ENCODE measurements at regions not wholly inside any gene's neighbourhood (a gene's known extent, or its start where the extent isn't known, plus 50 kb on each side); places are given as distances from the start of the nearest gene placed in this dataset.
"Not testable (repeated sequence)": the region's sequence is repeated elsewhere in the genome, so short reads cannot be mapped to it uniquely, and the experiment has no call there.

DNA sequence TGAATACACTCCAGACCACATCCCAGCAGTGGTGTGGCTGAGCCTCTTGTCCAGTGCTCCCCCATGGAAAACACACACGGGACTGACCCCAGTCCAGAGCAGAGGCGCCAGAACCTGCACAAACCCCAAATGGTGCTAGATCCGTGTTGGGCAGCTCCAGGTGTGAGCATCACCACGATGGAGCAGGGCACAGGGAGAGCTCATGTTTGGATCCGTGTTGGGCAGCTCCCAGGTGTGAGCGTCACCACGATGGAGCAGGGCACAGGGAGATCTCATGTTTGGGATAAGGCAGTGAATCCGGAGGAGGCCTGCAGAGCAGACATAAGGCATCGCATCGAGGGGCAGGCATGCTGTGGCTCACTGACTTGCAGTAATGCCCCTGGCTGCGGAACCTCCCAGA lies 460.0 kb upstream of the MYT1L start:
- POLR2A ChIA-PET, result no interaction called here
- CTCF ChIA-PET, result no interaction called here

DNA sequence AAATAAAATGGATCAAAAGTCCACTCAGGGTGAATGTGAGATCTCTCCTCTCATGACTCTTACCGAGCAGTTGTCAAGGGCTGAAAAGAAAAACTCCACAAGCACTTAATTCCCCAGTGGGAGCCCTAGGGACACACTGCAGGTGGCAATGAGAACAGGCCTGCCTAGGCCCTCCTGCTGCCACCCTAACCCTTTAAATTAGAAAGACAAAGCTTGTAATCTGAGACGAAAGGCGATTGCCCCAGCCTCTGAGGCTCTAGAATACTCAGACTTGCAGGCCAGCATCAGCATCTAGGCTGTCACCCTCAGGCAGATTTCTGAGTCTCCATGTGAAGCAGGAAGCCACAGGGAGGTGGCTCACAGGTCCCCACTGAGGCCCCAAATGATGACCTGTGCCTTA lies 457.0 kb upstream of the MYT1L start:
- CTCF ChIA-PET, result no interaction called here
- POLR2A ChIA-PET, result no interaction called here

DNA sequence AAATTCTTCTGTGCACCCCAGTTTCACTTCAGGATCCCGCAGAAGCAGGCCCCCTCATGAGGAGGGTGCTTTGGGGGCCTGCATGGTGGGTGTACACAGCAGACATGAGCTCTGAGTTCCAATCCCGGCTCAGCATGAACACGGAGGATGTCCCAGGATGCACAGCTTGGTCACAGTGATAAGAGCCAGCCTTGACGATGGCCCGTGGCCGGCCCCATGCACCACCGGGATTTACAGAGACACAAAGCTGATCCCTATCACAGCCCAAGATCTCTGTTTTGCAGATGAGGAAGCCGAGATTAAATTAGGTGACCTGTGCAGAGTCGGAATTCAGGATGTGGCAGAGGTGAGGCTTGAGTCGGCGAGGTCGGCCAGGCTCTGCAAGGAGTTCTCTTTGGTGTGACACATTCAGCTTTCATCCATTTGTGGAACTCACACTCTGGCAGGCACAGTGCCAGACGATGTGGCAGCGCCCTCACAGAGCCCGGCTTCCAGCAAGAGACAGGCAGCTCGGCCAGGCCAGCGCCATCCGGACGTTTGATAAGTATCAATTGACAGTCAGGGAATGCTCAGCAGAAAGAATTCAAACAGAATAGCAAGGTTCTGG lies 456.3 kb upstream of the MYT1L start:
- CTCF ChIA-PET, result no interaction called here
- POLR2A ChIA-PET, result no interaction called here

DNA sequence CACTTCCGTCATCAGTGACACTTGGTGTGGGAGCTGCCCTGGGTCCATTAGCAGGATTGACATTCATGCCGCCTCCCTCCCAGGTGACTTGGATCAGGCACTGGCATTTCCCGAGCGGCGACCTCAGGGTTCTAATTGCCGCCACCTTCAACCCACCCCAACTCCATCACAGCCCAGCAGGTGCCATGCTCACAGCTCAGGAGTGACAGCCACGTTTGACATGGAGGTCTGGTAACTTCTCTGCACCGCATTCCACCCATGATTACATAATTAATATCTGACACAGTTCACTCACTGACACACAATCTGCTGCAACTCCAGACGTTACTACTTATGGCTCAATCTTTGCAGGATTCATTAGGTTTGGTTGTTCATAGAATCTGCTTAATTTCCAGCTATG lies 450.9 kb upstream of the MYT1L start:
- ChIA-PET POLR2A (no interaction called here), CTCF (no interaction called here)

DNA sequence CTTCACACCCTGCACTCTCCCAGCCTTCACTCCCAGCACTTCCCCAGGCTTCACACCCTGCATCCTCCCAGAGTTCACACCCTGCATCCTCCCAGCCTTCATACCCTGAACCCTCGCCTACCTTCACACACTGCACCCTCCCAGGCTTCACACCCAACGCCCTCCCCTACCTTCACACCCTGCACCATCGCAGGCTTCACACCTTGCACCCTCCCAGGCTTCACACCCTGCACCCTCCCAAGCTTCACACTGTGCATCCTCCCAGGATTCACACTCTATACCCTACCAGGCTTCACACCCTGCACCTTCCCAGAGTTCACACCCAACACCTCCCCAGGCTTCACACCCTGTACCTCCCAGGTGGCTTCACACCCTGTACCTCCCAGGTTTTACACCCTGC lies 448.7 kb upstream of the MYT1L start:
- CTCF ChIA-PET, result no interaction called here
- POLR2A ChIA-PET, result no interaction called here

DNA sequence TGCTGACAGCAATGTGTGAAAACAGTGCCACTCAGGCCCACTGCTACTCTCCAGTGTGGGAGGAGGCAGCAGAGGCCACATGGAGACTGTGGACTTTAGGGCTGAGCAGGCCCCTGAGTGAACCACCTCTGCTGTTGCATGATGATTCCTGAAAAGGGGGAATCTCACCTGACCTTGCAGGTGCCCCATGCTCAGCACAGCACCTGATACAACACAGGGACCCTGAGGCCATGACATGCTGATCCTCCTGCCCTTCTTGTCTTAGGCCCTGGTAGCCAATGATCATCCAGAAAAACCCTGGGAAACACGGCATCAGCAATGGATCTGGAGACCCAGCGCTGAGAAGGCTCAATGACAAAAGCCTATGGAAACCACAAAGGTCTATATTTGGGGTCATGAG lies 446.8 kb upstream of the MYT1L start:
- CTCF ChIA-PET, result no interaction called here
- POLR2A ChIA-PET, result no interaction called here

DNA sequence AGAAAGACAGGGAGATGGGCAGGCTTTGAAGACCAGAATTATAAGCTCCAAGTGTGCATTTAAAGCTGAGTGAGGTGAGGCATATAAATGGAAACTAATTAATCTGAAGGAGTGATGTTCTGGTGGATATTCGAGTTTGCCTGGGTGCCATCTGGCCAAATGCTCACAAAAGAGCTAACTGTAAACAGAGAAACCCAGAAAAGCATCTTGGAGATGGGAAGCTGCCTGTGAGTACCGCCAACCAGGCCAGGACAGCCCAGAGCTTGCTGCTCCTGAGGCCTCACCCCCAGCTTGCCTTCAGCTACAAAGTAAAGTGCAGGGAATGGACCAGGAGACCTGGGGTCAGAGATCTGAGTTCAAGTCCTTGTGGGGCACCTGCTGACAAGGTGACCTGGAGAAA lies 446.1 kb upstream of the MYT1L start:
- CTCF ChIA-PET, result no interaction called here
- POLR2A ChIA-PET, result no interaction called here

DNA sequence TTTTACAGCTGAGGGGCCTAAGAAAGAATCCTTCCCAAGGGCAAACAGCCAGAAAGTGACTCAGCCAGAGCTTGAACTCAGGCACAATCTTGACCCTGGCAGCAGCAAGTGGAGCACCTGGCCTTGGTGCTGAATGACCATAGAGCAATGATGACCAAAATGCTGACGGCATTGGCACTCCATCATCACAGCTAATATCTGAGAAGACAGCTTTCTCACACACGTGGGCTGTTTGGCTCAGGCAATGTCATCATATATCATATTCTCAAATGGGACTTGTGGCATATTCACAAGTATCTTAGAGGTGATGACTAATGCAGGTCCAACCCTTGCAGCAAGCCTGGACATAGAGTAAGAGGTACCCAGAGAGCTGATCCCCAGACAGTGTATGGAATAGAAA lies 443.9 kb upstream of the MYT1L start:
- POLR2A ChIA-PET, result no interaction called here
- CTCF ChIA-PET, result no interaction called here

DNA sequence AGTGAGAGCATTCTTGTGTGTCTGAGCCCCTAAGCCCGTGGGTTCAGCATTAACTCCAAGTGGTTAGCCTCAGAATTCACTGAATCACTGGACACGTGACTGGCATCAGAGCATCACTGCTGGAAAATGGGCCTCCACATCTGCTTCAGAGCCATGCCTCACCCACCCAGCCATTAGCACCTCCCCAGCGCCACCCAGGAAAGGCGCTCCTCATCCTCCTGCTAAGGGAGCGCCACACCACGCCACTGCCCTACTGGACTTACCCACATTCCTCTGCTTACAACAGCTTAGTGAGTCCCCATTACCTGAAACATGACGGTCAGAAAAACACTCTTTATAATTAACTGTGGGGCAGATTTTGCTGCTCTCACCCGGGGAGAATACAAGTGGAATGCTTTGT lies 442.6 kb upstream of the MYT1L start:
- POLR2A ChIA-PET, result no interaction called here
- CTCF ChIA-PET, result no interaction called here

DNA sequence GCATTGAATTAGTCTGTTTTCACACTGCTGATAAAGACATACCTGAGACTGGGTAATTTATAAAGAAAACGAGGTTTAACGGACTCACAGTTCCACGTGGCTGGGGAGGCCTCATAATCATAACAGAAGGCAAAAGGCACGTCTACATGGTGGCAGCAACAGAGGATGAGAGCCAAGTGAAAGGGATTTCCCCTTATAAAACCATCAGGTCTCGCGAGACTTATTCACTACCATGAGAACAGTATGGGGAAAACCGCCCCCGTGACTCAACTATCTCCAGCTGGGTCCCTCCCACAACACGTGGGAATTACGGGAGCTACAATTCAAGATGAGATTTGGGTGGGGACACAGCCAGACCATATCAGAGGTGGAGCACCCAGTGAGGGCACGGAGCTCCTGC lies 442.0 kb upstream of the MYT1L start:
- POLR2A ChIA-PET, result not testable (repeated sequence)

DNA sequence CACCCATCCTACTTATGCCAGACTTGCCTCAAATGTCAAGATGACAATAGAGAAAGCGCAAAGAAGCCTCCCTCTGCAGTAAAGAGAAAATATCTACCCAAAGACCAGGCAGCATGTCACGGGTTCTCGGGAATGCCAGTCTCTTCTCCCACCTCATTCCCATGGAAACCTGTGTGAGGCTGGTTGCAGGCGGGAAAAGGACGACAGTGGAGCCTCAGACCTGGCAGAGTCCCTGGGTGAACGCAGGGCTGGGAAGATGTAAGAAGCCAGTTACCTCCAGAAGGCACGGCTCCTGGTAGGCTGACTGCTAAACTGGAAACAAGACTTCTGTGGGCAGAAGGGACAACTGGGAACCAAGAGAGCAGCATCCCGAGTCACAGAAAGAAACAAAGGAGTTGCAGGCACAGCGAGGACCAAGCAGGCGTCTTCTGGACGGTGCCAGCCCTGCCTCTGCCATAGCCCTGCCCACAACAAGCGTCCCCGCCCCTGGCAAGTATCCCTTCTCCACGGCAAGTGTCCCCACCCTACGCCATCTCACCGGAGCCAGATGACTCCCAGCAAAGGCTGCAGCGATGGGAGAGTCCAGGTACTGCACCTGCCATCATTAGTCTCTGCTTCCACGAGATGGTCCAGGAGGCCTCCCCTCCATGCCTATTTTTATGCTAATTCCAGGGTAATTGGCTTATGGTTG lies 440.8 kb upstream of the MYT1L start:
- ChIA-PET POLR2A (no interaction called here), CTCF (no interaction called here)

More for the DNA sequence above, 442.0 kb upstream of the MYT1L start:
- CTCF ChIA-PET, result not testable (repeated sequence)

DNA sequence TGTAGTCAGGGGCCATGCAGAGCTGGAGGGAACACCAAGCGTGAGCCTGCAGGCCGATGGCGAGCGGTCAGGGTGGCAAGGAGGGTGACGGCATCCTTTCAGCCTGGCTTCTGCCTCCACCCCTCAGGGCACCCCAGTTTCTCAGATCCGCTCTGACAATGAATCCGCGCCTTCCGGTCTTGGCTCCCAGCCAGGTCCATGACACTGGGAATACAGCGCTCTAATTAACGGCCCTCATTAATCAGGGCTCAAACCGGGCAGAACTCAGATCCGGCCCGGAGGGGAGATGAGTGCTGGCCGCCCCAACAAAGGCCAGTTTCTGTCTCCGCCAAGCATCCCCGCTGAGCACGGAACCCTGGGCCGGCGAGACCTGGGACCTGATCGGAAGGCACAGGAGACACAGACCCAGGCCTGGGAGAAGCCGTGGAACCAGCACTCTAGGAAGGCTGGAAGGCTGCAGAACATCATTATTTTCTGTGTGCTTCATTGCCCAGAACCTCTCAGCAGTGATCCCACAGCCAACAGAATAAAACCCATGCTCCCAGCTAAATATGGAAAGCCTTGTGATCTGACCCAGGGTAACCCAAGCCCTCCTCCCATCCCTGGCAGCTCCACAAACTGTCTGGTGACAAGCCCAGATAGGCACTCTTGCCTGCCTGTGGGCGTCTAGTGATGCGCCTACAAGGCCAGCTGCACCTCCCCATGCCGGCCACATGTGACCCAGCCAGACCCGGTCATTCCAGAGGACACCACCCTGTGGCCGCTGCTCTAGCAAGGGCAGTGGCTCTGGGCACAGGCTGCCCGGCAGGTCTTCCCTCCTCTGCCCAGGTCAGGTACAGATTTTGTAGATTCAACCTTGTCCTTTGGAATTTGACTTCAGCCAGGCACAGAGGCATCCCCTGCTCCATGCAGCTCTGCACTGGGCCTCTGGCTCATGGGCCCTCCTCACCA lies 438.7 kb upstream of the MYT1L start:
- CTCF ChIA-PET, result no interaction called here
- POLR2A ChIA-PET, result no interaction called here

DNA sequence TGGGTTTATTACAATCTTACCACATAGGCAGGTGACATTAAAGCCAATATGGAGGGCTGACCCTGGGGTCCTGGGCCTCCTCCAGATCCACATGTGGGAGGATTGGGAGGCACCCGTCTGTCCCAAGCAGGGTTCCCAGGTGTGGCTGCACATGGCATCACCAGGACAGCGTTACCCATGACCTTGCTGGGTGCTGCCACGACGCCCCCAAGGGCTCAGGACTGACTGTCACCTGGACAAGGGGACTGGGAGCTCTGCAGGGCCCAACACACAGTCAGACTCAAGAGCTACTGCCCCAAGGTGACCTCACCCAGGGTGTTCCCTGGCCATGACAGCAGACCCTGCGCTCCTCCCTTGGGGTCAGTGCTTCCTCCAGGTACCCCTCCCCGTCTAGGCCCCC lies 437.4 kb upstream of the MYT1L start:
- CTCF ChIA-PET, result no interaction called here
- POLR2A ChIA-PET, result no interaction called here

DNA sequence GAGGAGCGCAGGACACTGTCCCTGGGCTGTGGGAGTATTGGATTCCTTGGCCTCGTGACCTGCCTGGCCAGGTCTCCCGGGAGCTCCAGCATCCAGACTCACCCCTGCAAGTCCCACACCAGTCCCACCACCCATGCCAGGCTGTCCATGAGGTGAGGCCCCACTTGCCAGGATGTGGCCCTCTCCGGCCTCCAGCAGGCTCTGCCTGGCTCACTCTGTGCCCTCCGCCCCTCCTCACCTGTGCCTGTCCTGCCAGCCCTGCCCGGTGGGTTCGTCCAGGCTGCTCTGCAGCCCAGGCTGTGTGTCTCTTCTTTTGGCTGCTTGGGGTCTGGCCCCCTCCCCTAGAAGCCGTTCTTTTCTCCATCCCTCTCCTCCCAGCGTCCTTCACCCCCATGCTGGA lies 436.8 kb upstream of the MYT1L start:
- POLR2A ChIA-PET, result no interaction called here
- CTCF ChIA-PET, result no interaction called here

DNA sequence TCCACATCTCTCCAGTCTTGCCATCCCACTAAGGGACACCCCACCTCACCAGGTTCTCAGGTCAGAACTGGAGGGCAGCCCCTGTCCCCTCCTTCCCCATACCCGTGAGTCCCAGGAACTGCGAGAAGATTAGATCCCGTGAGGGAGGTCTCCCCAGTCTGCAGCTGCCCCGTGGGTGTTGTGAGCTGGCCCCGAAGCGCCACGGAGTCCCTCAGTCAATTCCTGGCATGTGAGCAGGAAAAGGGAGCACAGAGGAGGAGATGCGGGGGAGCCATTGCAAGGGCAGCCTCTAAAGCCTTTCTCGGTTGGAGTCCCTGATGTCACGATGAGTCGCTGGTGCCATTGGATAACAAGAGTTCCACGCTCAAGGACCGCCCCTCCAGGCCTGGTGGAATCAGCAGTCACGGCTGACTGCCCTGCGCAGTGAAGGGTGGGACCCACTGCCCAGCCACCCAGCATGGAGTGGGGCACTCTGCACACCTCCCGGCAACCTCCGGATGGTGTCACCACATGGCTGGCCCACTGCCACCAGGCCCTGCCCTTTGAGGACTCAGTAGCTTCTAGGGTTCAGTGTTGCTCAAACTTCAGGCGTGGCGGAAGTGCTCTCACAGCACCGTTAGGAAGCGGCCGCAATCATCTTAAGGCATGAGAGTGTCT lies 434.9 kb upstream of the MYT1L start:
- POLR2A ChIA-PET, result no interaction called here
- CTCF ChIA-PET, result no interaction called here

DNA sequence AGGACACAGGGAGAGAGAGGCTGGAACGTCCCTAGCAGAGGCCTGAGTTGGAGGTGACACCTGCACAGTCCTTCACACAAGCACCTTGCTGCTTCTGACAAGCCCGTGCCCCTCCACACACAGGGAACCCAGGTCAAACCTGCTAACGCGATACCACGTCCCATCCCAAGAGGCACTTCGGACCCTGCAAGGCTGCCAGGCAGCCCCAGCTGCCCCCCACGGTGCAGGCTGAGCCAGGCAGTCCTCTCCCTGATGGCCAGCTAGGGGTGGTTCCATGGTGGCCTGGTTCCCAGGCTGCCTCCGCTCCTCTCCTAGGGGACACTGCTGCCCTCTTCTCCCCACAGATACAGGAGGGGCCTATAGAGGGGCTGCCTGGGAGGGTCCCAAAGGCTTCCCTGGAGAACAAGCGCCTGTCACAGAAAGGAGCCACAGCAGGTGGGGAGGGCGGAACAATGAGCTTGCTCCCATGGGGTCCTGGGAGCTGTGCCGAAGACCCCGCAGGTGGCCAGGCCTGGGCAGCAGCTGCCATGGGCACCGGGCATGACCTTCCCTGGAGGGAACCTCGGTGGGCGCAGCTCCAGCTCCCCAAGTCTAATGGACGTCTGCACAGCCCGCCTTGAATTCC lies 434.2 kb upstream of the MYT1L start:
- POLR2A ChIA-PET, result no interaction called here

DNA sequence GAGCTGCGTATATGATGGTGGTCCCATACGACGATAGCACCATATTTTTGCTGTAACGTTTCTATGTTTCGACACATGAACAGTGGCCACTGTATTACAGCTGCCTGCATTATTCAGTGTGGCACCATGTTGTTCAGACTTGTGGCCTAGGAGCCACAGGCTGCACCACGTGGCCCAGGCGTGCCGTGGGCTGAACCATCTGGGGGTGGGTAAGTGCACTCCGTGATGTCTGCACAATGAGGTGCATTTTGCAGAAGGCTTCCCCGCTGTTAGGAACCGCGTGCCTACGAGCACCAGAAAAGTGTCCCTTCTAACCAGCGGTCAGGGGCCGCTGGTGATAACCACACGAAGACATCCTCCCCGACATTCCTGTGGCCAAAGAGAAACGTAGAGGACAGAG lies 433.7 kb upstream of the MYT1L start:
- ChIA-PET CTCF (no interaction called here), POLR2A (no interaction called here)

More for the DNA sequence above, 434.2 kb upstream of the MYT1L start:
- CTCF ChIA-PET, result no interaction called here

DNA sequence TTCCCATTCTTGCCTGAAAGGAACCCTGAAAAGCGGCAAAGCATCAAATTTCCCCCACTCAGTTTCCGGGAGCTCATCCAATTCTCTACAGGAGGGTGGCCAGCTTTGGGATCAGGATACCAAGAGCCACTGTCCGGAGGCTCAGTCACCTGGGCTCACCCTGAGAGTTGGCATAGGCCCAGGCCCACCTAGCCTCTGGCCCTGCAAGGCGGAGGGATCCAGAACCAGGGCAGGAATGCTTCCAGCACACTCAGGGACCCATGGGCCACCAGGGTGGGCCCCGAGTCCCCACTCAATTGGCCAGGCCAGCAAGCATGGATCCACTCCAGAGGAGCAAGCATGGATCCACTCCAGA lies 432.9 kb upstream of the MYT1L start:
- CTCF ChIA-PET, result no interaction called here
- POLR2A ChIA-PET, result no interaction called here

DNA sequence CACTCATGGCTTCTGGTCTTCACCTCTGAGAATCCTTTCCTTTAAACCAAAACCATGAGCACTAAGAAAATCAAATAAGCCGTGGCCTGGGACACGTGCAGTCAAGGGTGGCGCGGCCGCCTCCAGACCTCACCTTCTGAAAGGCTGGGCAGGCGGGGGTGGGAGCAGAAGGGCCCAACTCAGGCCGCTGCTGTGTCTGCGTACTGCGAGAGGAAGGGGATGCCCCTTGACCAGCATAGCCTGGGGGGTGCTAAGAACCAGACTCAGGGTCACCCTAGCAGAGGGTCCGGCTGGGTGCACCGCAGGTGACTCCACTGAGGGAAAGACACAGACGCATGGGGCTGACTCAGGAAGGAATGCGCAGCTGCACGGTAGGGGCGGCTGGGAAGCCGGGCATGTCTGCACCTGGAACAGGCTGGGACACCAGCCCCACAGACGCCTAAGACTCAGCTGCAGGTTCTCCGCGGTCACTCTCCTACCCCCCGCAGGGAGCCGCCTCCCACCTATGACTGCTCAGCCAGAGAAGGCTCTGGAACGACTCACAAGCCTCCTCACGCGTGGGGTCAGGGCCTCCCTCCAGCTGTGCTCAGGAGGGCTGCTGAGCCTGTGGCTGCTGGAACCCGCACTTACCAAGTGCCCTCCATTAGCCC lies 432.4 kb upstream of the MYT1L start:
- ChIA-PET POLR2A (no interaction called here), CTCF (no interaction called here)

DNA sequence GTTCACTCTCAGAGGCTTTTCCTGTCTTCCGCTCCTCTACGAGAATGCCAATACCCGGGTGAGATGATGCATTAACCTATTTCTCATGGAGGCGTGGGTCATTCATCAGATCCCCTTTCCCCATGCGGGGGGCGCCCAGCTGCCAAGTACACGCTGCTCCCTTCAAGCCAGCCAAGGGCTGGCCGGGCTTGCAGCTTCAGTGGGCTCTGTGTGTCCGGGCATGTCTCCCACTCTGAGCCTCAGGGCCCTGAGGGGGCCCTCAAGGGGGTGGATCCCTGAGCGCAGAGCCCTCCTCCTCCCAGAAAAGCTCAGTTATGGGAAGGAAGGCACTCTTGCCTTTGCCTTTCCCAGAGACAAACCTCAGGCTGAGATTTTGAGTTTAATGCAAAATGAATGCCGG lies 431.8 kb upstream of the MYT1L start:
- POLR2A ChIA-PET, result no interaction called here

More for the DNA sequence above, 431.8 kb upstream of the MYT1L start:
- CTCF ChIA-PET, result no interaction called here

Measured in activated CD8-positive, alpha-beta memory T cell treated with anti-CD3 and anti-CD28 coated beads for 36 hours (primary cell).